Adrenal gland (tissue), 5 donors: ENCODE measurements at regions not wholly inside any gene's neighbourhood (a gene's known extent, or its start where the extent isn't known, plus 50 kb on each side); places are given as distances from the start of the nearest gene placed in this dataset.

ENCODE experiments used
- POLR2A ChIP-seq, 2 donors: fragments of 450-650 bp; IDR thresholded peaks; one replicate each; pipeline ENCODE4 v1.6.1; 2017; ENCODE audit warnings: antibody characterized with exemption in 2 of 2, mild to moderate bottlenecking in 2 of 2, moderate library complexity in 1 of 2
- TF ChIP-seq, protein P1 (sequence below), 6 experiments: fragments of 450-650 bp in 4 of 6; fragments of 200-600 bp in 2 of 6; sonication (generic) in 1 of 6; IDR thresholded peaks; 1 replicate in 5 of 6; 2 replicates in 1 of 6; pipeline versions ENCODE4 v1.5.1 to v1.8.0; 2016 to 2021; ENCODE audit warnings: antibody characterized with exemption in 6 of 6, mild to moderate bottlenecking in 2 of 6, moderate library complexity in 1 of 6
- donor health status: DM: no; HTN: no; CAD: no.

DNA sequence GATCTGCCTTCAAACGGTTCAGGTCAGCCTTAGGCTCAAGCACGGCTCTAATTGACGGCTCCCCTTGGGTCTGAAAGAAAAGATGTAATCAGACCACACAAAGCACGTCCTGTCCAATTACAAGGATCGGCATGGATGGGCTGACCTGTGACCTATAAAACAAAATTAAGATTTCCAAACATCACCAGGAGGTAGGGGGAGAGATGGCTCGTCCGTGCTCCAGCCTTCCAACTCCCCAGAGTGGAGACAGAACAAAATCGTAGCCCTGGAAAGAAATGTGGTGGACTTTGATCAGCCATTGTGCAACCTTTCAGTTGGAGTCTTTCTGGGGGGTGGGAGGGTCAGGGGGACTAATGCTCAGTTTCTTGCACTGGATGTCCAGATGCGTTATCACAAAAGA lies 226.6 kb upstream of the DIO3 start:
- TF ChIP-seq, protein P1, sequence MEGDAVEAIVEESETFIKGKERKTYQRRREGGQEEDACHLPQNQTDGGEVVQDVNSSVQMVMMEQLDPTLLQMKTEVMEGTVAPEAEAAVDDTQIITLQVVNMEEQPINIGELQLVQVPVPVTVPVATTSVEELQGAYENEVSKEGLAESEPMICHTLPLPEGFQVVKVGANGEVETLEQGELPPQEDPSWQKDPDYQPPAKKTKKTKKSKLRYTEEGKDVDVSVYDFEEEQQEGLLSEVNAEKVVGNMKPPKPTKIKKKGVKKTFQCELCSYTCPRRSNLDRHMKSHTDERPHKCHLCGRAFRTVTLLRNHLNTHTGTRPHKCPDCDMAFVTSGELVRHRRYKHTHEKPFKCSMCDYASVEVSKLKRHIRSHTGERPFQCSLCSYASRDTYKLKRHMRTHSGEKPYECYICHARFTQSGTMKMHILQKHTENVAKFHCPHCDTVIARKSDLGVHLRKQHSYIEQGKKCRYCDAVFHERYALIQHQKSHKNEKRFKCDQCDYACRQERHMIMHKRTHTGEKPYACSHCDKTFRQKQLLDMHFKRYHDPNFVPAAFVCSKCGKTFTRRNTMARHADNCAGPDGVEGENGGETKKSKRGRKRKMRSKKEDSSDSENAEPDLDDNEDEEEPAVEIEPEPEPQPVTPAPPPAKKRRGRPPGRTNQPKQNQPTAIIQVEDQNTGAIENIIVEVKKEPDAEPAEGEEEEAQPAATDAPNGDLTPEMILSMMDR (IDR thresholded peaks at IDR 0.05), result no peak
- no peak for TF ChIP-seq POLR2A (IDR thresholded peaks at IDR 0.05)
